OCI-LY1 (cell line): ENCODE measurements at regions not wholly inside any gene's neighbourhood (a gene's known extent, or its start where the extent isn't known, plus 50 kb on each side); places are given as distances from the start of the nearest gene placed in this dataset.

Experiments
- CTCF ChIP-seq: fragments of 200-600 bp; sonication (generic), shearing (Covaris generic); IDR thresholded peaks from 2 replicates; pipeline ENCODE4 v1.5.1; 2017; ENCODE audit warnings: mild to moderate bottlenecking, antibody characterized with exemption, low read length, moderate library complexity, mixed read lengths
- EZH2 ChIP-seq: fragments of 200-600 bp; sonication (generic), shearing (Covaris generic); IDR thresholded peaks from 2 replicates; pipeline ENCODE4 v1.8.0; 2017; ENCODE audit warnings: borderline replicate concordance, mixed run types, mild to moderate bottlenecking, antibody characterized with exemption, low read length, moderate library complexity, mixed read lengths

- no peak for TF ChIP-seq CTCF
- no peak for TF ChIP-seq EZH2
Observed at GRCh38 chr10:85524001-85524666, 842.5 kb downstream of the GRID1 start.
